ENCODE measurements at regions not wholly inside any gene's neighbourhood (a gene's known extent, or its start where the extent isn't known, plus 50 kb on each side); places are given as distances from the start of the nearest gene placed in this dataset.

DNA sequence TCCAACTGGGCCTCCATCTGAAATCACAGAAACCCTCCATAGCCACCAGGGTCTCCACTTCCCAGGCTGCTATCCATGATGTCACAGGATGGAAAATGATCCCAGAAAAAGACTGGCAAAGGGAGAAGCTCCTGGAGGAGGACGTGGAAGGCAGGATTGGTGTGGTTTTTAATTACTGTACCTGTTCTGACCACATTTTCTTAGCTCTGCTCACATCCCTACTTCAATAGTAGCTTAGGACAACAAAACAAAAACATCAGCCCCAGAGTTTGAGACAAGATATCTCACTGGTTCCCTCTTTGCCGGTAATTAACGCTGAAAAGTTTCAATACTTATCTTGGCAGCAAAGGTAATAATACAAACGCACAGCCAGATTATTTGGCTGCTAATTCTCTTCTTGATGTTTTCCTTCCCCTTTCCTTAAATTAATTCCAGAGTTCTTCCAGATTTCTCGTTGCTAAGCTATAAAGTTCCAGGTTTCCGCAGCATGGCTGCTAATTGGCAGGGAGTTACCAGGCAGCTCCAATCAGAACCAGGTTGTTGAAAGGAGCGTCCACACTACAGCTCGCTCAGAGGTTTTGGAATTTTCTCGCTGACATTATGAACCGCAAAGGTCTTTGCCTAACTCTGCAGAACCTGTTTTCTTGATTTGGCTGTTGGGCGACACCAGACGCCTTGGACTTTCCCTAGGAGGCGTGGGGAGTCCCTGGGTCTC is 263.4 kb downstream of the MRTFB start:
- TF ChIP-seq, protein P1, sequence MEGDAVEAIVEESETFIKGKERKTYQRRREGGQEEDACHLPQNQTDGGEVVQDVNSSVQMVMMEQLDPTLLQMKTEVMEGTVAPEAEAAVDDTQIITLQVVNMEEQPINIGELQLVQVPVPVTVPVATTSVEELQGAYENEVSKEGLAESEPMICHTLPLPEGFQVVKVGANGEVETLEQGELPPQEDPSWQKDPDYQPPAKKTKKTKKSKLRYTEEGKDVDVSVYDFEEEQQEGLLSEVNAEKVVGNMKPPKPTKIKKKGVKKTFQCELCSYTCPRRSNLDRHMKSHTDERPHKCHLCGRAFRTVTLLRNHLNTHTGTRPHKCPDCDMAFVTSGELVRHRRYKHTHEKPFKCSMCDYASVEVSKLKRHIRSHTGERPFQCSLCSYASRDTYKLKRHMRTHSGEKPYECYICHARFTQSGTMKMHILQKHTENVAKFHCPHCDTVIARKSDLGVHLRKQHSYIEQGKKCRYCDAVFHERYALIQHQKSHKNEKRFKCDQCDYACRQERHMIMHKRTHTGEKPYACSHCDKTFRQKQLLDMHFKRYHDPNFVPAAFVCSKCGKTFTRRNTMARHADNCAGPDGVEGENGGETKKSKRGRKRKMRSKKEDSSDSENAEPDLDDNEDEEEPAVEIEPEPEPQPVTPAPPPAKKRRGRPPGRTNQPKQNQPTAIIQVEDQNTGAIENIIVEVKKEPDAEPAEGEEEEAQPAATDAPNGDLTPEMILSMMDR (IDR thresholded peaks at IDR 0.05), result no peak
- TF ChIP-seq POLR2A (IDR thresholded peaks at IDR 0.05), result no peak
